ENCODE measurements at regions not wholly inside any gene's neighbourhood (a gene's known extent, or its start where the extent isn't known, plus 50 kb on each side); places are given as distances from the start of the nearest gene placed in this dataset.
"Not testable (repeated sequence)": the region's sequence is repeated elsewhere in the genome, so short reads cannot be mapped to it uniquely, and the experiment has no call there.

- DNase-seq, result no peak
Measured at GRCh38 chr4:138487230-138487629, 245.1 kb upstream of the SLC7A11 start.

GRCh38 chr4:138485498-138485897, 243.3 kb upstream of the SLC7A11 start:
- DNase-seq, result no peak

- DNase-seq, result no peak
Measured at GRCh38 chr4:138475116-138475515, 233.0 kb upstream of the SLC7A11 start.

- DNase-seq, result no peak
Measured at GRCh38 chr4:138473339-138473738, 231.2 kb upstream of the SLC7A11 start.

- no peak for DNase-seq
Measured at GRCh38 chr4:138460477-138461414, 218.6 kb upstream of the SLC7A11 start.

- no peak for DNase-seq
Measured at GRCh38 chr4:138458751-138459150, 216.6 kb upstream of the SLC7A11 start.

- not testable (repeated sequence) for DNase-seq
Measured at GRCh38 chr4:138456349-138456748, 214.2 kb upstream of the SLC7A11 start.

- no peak for DNase-seq
Measured at GRCh38 chr4:138455097-138455496, 212.9 kb upstream of the SLC7A11 start.

- DNase-seq, result no peak
Measured at GRCh38 chr4:138452826-138453225, 210.7 kb upstream of the SLC7A11 start.

- DNase-seq, result no peak
Measured at GRCh38 chr4:138451276-138451663, 209.1 kb upstream of the SLC7A11 start.

- DNase-seq, result no peak
Measured at GRCh38 chr4:138450546-138451275, 208.6 kb upstream of the SLC7A11 start.

- DNase-seq, result no peak
Measured at GRCh38 chr4:138449938-138450337, 207.8 kb upstream of the SLC7A11 start.

- no peak for DNase-seq
Measured at GRCh38 chr4:138448169-138448568, 206.0 kb upstream of the SLC7A11 start.

GRCh38 chr4:138446456-138446855, 204.3 kb upstream of the SLC7A11 start:
- DNase-seq, result no peak

GRCh38 chr4:138445098-138445497, 202.9 kb upstream of the SLC7A11 start:
- DNase-seq, result no peak

- DNase-seq, result no peak
Measured at GRCh38 chr4:138444260-138444659, 202.1 kb upstream of the SLC7A11 start.

- no peak for DNase-seq
Measured at GRCh38 chr4:138439143-138439581, 197.0 kb upstream of the SLC7A11 start.

- DNase-seq, result no peak
Measured at GRCh38 chr4:138438608-138439007, 196.5 kb upstream of the SLC7A11 start.

- DNase-seq, result no peak
Measured at GRCh38 chr4:138437263-138437851, 195.2 kb upstream of the SLC7A11 start.

GRCh38 chr4:138435733-138436132, 193.6 kb upstream of the SLC7A11 start:
- not testable (repeated sequence) for DNase-seq

GRCh38 chr4:138435046-138435445, 192.9 kb upstream of the SLC7A11 start:
- DNase-seq, result not testable (repeated sequence)

- DNase-seq, result no peak
Measured at GRCh38 chr4:138428611-138429010, 186.5 kb upstream of the SLC7A11 start.

GRCh38 chr4:138426786-138427185, 184.6 kb upstream of the SLC7A11 start:
- DNase-seq, result no peak

GRCh38 chr4:138420471-138420870, 178.3 kb upstream of the SLC7A11 start:
- DNase-seq, result no peak

All from NCI-H187 (cell line).